22Rv1 (cell line): ENCODE measurements at regions not wholly inside any gene's neighbourhood (a gene's known extent, or its start where the extent isn't known, plus 50 kb on each side); places are given as distances from the start of the nearest gene placed in this dataset.

Source experiments
- ZFX ChIP-seq: fragments of 450-650 bp; IDR thresholded peaks from 2 replicates; pipeline ENCODE4 v1.6.1; 2017; ENCODE audit warnings: antibody characterized with exemption, borderline replicate concordance
- TF ChIP-seq, protein P1 (sequence below): fragments of 450-650 bp; IDR thresholded peaks from 2 replicates; pipeline ENCODE4 v1.5.1; 2017; ENCODE audit warnings: mild to moderate bottlenecking

GRCh38 chr7:46448478-46448877 is 527.4 kb upstream of the IGFBP3 start:
- TF ChIP-seq, protein P1, sequence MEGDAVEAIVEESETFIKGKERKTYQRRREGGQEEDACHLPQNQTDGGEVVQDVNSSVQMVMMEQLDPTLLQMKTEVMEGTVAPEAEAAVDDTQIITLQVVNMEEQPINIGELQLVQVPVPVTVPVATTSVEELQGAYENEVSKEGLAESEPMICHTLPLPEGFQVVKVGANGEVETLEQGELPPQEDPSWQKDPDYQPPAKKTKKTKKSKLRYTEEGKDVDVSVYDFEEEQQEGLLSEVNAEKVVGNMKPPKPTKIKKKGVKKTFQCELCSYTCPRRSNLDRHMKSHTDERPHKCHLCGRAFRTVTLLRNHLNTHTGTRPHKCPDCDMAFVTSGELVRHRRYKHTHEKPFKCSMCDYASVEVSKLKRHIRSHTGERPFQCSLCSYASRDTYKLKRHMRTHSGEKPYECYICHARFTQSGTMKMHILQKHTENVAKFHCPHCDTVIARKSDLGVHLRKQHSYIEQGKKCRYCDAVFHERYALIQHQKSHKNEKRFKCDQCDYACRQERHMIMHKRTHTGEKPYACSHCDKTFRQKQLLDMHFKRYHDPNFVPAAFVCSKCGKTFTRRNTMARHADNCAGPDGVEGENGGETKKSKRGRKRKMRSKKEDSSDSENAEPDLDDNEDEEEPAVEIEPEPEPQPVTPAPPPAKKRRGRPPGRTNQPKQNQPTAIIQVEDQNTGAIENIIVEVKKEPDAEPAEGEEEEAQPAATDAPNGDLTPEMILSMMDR, result no peak
- no peak for TF ChIP-seq ZFX
